Glomerular visceral epithelial cell (primary cell): ENCODE measurements at regions not wholly inside any gene's neighbourhood (a gene's known extent, or its start where the extent isn't known, plus 50 kb on each side); places are given as distances from the start of the nearest gene placed in this dataset.

Experiments
- DNase-seq: peaks from one replicate; pipeline ENCODE4 v3.0.0-alpha.2; 2016; ENCODE audit errors: extremely low spot score

DNA sequence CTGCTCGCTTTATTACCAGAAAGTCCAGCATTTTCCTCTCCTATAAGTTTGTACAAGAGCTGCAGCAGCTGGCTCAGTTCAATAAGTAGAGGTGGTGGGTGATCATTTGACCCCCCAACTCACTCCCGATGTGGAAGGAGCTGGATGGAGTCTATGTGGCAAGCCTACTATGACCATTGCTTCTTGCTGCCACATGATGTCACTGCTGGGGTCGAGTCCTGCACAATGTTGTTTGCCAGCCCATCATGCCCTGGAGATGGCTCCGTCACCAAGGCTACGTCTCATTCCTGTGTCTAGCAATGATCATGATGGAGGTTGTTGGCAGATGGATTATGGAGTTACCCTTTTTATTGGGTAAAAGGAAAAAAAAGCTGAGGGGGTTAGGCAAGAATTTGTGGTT lies 266.3 kb downstream of the PSAT1 start:
- no peak for DNase-seq

DNA sequence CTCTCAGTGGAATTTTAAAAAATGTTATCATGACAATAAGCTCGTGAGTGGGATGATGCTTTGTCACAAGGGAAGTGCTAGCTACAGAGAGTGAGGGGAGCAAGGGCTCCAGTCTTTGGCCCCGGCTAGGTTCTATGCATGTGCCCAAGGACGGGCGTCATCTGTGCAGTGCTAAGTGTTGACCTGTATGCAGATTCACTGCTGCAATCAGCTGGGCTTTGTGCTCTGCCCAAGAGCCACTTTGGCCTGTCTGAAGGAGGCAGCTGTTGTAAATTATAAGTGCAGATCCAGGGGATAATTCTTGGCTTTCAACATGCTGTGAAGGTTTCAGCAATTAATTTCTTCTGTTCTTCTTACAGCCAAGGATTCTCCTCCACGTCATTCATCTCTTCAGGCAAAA lies 268.6 kb downstream of the PSAT1 start:
- DNase-seq = no peak

DNA sequence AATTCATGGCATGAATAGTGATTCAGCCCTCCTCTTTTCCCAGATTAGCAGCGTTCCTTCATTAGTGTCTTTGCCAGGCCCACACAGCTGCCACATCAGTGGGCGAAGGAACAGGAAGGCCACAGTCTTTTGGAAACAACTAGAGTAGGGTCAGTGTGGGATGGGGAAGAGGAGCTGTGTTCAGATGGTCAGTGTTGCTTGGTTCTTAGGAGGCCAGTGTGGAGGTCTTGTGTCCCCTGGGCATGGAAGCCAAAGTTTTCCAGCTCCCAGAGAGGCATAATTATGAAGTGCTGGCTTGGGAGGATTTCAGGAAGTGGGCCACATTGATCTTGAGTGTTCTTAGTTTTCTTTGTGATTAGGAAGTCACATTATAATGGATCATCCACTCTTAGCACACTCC lies 269.6 kb downstream of the PSAT1 start:
- DNase-seq = no peak

DNA sequence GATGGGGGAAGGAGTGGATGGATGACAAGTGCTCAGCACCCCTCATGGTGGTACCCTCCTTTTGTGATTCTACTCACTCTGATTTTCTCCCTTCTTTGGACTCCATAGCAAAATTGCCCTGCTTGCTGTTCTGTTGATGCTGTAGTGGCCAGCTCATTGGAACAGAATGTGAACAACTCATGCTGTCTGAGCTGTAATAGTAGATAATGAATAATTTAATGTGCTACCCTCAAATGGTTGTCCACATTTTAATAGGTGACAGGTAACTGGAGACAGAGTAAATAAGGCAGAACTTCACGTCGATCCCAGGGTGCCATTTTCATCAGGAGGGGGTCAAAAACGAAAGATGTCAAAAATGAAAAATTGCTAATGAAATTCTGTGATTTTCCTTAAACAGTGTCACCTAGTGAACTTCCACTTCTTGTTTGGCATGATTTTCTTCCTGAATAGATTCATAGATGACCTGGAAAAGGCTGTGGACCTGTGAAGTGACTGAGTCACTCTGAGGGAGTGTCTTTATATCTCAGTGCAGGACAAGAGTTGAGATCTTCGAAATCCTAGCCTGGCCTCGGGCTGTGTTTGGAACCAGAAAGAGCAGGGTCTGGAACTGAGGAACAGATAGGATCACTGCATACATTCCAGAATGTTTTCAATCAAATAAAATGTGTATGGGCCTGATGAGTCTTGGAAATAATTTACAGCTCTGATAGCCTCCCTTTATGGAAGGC lies 270.2 kb downstream of the PSAT1 start:
- no peak for DNase-seq

DNA sequence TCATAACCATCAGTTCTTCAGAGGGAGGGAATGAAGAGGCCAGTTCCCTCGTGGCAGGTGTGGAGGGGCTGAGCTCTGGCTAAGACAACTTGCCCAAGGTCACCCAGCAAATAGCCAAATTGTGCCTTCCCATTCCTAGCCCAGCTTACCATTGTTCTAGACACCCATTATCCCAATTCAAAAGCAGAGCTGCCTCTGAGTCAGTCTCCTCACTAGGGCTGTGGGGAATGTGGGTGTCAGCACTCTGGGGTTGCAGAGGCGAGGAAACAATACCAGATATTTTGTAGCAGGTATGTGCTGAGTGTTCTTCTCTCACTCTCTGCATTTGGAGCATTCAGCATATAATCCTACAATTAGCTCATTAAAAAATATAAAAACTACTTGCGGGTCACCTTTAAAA lies 270.8 kb downstream of the PSAT1 start:
- no peak for DNase-seq

DNA sequence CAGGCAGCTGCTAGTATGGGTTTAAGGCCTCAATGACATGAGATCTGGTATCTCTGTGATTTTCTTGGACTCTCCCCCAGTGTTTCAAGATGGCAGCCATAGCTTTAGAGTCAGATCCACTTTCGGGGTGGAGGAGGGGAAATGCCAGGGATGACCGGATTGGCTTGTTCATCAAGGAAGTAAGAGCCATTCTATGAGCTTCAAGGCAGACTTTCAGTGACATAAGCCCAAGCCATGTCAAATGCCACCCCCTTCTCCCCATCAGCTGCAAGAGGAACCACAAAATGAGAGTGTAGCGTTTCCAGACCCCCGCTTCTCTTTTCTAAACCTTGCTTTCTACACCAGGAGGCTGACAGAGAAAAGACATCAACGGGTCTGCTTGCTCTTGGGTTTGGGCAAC lies 271.8 kb downstream of the PSAT1 start:
- no peak for DNase-seq

DNA sequence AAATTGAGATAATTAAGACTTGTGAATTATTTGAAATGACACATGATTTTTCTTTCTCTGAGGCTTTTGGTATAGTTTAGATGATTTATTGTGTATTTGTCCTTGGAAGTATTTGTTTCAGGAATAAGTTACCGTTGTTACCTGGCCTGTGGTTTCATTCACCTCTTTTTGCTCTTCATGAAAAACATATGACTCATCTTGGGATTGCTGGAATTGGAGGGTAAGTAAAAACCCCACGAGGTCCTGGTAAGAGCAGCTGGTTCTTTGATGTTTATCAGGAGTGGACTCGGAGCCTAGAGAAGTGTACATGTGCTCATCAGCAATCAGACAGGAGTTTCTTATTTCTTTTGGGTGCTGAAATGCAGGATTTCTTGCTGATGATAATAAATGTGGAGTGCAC lies 275.3 kb downstream of the PSAT1 start:
- DNase-seq = no peak

DNA sequence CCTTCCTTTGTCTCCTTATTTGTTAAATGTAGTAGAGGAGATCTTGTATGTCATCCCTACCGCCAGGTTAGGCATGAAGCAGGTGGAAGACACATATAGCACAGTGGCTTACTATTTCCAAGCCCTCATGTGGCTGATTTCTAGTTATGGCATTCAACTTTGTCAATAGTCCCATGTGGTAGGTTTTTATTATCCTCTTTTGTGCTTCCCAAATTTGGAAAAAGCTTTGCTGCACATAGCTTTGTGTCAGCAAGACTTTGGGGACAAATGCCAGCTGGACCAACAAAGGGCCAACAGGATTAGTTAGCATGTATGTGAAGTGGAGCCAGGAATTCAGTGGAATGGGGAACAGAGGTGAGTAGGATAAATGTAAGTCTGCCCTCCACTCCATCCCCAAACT lies 276.3 kb downstream of the PSAT1 start:
- no peak for DNase-seq

DNA sequence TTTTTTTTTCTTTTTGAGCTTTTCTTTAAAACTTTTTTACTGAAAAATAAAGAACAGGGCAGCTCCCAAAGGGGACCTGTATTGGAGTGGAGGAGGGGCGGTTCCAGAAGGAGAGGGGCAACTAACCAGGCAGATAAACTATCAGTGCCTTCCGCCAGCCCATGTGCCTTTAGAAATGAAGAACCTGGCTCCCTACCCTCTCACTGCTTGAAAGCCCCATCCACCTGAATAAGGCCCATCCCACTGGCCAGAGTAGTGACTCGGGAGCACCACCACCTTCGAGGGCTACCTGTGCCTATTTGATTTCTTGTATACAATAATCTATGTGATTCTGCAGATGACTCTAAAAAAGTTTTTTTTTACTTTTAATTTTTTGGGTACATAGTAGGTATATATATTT lies 276.7 kb downstream of the PSAT1 start:
- no peak for DNase-seq

DNA sequence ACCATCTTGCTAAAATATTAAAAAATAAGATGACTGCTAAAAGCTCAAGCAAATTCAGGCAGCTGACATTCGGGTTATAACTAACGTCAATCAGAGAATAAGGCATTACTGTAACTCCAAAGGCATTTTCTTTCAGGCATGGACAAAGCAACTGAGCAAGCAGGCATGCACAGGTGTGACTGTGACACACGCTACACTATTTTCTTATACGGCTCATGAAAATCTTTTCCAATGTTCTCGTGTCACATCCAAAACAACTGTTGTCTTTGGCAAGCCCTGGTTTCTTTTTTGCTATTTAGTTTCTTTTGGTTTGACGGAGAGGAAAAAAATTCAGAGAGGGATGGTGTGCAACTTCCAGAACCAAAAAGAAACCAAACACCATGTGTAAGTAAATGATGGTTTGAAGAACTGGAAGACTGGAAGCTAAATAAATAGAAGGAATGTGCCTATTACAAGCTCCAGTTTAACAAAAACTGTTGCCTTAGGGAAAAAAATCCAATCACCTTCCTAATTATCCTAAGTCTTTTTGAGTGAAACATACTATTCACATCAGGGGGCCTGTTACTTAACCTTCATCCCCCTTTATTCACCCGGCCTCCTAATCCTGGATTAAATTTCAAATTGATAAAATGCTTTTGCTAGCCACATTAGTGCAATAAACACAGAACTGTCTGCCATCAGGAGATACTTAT lies 277.6 kb downstream of the PSAT1 start:
- no peak for DNase-seq

DNA sequence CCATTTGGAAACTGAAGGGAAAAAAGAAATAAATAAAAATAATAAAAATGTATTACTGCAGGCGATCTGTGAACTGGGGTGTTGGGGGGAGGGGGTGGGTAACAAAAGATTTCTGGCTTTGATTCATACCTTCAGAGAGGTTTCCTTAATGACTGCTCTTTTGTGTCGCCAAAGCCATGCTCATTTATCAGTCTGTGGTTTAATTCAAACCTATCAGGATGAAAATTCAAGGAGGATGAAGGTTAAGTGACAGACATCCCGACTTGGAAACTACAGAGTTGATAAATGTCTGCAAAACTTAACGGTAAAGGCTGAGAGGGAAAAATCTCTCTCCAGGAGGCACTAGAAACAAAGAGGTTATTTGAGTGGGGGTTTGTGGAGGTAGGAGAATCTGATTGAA lies 278.2 kb downstream of the PSAT1 start:
- DNase-seq = no peak

DNA sequence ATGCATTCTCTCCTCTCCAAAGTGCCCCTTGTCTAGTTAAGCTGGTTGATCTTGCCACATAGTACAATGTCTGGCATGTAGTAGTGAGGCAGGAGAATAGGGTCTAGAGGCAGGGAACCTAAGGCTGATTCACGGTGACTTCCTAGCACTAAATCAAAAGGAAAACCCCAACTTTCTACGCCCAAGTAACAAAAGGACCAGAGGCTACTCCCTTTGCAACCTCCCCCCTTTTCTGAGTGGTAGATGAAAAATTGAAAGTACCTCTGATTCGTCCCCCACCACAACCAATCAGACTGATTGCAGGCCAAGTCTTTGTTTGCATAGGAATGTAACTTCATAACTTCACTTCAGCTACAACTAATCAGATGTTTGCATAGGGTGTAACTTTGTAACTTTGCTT lies 278.8 kb downstream of the PSAT1 start:
- no peak for DNase-seq

DNA sequence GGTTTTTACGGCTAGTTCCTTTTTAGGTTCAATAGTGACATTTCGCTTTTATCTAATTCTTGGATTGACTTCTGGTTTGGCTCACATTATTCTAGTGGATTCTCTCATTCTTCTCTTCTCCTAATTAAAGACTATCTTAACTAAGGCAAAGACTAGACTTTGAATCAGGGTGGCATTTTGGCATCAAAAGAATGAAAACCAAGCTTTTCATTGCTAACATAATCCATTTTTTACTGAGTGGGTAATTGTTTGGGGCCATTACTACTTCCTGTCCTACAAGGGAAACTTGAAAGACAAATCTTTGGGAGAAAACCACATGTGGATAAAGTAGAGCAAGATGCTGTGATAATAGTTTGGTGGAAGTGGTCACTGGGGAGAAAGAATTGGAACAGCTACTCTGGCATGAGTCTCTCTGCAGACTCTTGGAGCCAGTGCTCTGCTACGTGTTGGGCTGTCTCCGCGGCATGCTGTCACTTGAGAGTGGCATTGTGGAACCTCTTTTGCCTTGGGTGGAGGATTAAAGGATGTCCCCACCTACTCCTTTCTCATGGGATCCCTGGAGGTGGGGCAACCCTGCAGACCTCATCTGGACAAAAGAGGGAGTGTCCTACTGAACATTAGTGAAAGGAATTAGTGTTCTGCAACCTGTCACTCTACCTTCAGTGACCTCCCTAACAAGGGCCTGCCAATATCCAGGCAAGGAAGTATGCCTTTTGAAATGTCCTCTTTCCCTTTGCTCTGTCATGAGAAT lies 280.4 kb downstream of the PSAT1 start:
- DNase-seq = no peak

DNA sequence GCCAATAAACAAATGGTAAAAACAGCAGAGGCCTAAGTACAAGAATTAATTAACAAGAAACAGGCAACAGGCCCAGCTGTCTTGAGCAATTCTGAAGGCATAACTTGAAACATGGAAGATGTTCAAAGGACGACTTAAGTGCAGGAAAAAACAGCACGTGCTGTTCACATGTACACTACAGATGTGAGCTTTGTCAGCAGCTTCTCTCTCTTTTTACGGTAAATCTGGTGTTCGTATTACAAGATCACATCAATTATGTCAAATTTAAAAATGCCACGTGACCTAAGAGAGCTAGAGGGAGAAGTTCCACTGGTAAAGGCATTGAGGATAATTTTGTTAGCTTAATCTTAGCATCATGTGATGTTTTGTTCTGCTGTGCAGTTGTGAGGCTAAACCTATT lies 281.1 kb downstream of the PSAT1 start:
- no peak for DNase-seq

DNA sequence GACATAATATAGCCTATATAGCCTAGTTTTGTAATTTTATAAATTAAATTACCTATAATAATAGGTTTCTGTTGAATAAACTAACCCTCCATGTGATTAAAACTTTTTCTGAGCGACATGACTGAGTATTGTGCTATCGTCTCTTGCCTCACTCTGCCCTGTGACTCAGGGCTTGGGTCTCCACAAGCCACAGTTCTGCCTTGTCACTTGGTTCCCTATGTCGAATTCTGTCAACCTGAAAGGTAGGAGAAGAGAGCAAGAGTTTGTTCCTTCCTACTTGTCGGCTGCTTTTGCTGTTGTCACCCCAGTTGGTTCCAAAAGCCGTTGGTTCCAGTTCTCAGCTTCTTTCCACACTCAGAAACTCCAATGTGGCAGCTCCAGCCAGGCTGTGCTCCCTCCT lies 285.9 kb downstream of the PSAT1 start:
- no peak for DNase-seq

DNA sequence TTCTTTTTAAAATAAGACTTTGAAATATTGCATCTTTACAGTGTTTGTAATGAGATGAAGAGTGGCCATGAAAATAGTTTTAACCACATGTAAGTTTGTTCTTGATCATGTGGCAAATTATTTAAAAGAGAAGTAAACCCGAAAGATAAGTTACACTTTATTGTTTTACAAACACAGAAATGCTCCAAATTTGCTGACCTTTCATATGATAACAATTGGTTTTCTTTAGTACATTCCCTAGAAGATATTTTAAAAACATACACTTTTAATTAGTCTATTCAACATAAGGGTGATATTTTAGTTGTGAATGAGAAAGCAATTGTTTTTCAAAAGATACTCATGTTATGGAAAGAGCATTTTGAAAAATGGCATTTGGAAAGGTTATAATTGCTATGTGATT lies 287.7 kb downstream of the PSAT1 start:
- DNase-seq = no peak

DNA sequence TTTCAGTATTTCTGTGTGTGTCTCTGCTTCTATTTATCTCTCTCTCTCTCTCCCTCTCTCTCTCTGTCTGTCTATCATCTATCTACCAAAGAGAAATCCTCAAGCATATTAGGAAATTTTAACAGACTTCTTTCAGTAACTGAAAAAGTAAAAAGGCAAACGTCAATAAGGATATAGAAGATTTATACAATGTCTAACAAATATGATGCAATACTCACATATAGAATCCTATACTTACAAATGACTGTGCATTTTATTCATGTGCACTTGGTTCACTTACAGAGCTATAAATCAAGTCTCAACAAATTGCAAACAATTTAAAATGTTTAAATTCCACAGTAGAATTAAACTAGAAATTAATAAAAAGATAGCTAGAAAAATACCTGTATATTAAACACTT lies 289.0 kb downstream of the PSAT1 start:
- no peak for DNase-seq

DNA sequence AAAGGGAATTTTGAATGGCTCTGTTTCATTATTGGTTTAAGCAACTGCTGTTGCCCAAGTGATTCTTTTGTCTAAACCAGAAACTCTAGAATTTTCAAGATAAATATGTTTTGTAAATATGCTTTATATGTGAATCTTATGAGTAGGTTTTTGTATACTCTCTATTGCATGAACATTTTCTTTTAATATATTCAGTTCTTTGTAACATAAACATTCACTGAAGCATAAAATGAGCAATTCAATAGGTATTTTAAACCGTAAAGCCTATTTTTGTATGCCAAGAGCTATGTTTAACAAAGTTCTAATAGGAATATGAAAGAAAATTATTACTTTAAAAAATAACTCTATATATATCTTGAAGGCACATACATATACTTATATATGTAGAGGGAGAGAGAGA lies 293.1 kb downstream of the PSAT1 start:
- DNase-seq = no peak

DNA sequence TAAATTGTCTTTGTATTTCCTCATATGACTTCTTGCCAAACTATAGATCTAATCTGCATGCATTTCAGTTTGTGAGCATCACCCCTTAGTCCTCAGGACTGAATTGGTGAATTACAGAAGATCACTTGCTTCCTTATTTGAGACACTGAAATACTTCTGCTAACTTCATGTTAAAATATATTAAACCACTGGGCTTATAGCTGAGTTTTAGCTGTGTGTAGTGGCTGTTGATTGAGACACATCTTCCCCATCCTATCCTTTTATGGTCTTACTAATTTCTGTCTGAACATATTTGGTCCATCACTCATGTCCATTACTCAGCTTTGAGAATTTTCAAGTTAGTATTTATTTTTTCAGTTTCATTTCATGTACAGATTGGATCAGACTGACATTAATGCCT lies 295.9 kb downstream of the PSAT1 start:
- peak; percentile 42 for DNase-seq

DNA sequence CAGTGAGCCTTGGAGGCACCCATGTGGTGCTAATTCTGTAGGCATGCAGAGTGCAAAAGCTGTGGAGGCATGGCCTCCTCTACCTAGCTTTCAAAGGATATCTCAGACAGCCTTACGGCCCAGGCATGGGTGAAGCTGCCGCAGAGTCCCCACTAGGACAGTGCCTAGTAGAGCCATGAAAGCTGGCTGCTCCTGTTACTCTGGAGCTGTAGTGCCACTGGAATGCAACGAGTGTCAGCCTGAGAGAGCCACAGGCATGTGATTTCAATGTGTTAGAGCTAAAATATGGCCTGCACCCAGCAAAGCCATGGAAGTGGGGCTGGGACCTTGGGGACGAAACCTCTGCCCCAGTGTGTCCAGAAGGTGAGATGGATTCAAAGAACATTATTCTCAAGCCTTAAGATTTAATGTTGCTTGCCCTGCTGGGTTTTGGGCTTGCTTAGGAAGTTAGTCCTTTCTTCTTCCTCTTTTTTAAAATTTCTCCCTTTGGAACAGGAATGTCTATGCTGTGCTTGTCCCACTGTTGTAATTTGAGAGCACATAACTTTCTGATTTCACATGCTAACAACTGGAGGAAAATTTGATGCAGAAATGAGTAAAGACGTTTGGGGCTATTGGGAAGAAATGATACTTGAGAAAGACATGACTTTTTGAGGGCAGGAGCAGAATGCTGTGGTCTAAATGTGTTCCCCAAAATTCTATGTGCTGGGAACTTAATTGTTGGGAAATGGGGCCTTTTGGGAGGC lies 298.4 kb downstream of the PSAT1 start:
- DNase-seq = no peak

DNA sequence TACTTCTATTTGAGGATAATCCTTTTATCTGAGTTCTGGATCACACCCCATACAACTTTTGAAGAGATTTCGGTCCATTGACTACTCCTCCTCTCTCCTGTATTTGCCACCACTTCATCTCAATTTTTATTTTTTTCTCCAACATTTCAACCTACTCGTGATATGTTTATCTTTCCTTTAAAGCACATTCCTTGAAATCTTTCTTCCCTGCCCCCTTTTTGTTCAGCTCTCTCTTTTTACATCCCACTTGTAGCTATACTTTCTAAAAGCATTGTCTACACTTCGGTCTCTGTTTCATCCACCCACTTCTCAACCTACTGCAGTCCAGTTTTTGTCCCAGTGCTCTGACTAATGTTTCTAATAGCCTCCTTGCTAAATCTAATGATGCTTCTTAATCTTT lies 299.4 kb downstream of the PSAT1 start:
- DNase-seq = no peak

DNA sequence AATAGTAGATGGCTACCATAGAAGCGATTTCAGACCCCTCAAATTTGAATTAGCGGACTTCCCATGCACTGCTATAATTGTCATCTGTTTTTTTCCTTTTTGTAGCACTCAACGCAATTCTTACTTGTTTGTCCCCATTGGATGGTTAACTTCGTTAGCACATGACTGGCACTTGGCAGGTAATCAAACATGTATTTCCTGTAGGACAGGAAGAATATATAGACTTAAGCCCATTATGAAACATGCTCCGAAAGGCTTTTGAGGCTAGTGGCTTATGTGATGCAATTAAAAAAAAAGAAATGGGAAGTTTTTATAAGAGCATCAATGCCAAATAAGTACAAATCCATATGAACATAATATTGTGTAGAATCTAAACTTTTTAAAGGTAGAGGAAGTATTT lies 301.2 kb downstream of the PSAT1 start:
- DNase-seq = no peak
